Peyer's patch (tissue), 4 donors: ENCODE measurements at regions not wholly inside any gene's neighbourhood (a gene's known extent, or its start where the extent isn't known, plus 50 kb on each side); places are given as distances from the start of the nearest gene placed in this dataset.

Experiments used
- CTCF ChIP-seq, 6 experiments: fragments of 450-650 bp in 4 of 6; fragments of 200-600 bp in 2 of 6; sonication (generic) in 1 of 6; IDR thresholded peaks; one replicate each; pipeline ENCODE4 v1.5.1; 2017 to 2019; ENCODE audit warnings: antibody characterized with exemption in 6 of 6, mild to moderate bottlenecking in 3 of 6, moderate library complexity in 1 of 6
- POLR2A ChIP-seq, 2 donors: fragments of 450-650 bp; IDR thresholded peaks; one replicate each; pipeline ENCODE4 v1.5.1; 2017; ENCODE audit warnings: antibody characterized with exemption in 2 of 2, mild to moderate bottlenecking in 2 of 2, moderate library complexity in 2 of 2

- TF ChIP-seq CTCF (IDR thresholded peaks at IDR 0.05) (no peak), POLR2A (IDR thresholded peaks at IDR 0.05) (no peak)
Measured at GRCh38 chr1:8201331-8201861, 116.5 kb upstream of the SLC45A1 start.
